Right lobe of liver (tissue), 6 donors: ENCODE measurements at regions not wholly inside any gene's neighbourhood (a gene's known extent, or its start where the extent isn't known, plus 50 kb on each side); places are given as distances from the start of the nearest gene placed in this dataset.

ENCODE experiments used
- ATAC-seq, 4 donors: fragments of 200-7000 bp; cut with Tn5 transposase; one replicate each; pipeline ENCODE4 v1.9.1; 2020; ENCODE audit warnings: mild to moderate bottlenecking in 4 of 4, moderate library complexity in 4 of 4
- DNase-seq, 3 donors: peaks; one replicate each; pipeline ENCODE4 v3.0.0-alpha.2; 2020
- H3K27ac ChIP-seq, 3 donors: fragments of 200-600 bp; one replicate each; pipeline ENCODE4 v1.8.0; 2022
- H3K27me3 ChIP-seq, 2 donors: fragments of 200-600 bp; one replicate each; pipeline ENCODE4 v1.8.0; 2022
- H3K36me3 ChIP-seq, 4 donors: fragments of 200-600 bp; sonication (generic) in 1 of 4; one replicate each; pipeline versions ENCODE4 v1.5.1 to v1.8.0; 2017 to 2022; ENCODE audit warnings: control low read depth in 1 of 4
- H3K4me1 ChIP-seq, 4 donors: fragments of 200-600 bp; sonication (generic) in 1 of 4; one replicate each; pipeline versions ENCODE4 v1.5.1 to v1.8.0; 2017 to 2022; ENCODE audit warnings: control low read depth in 1 of 4
- H3K4me3 ChIP-seq, 3 donors: fragments of 200-600 bp; one replicate each; pipeline ENCODE4 v1.8.0; 2022
- H3K9me3 ChIP-seq, 4 donors: fragments of 200-600 bp; sonication (generic) in 1 of 4; one replicate each; pipeline versions ENCODE4 v1.5.1 to v1.8.0; 2017 to 2022; ENCODE audit warnings: control low read depth in 1 of 4
- CTCF ChIP-seq, 4 donors: fragments of 200-600 bp in 3 of 4; fragments of 450-650 bp in 1 of 4; IDR thresholded peaks; one replicate each; pipeline versions ENCODE4 v1.5.1 to v1.8.0; 2016 to 2022; ENCODE audit warnings: antibody characterized with exemption in 4 of 4, mild to moderate bottlenecking in 2 of 4
- POLR2A ChIP-seq: fragments of 450-650 bp; IDR thresholded peaks from one replicate; pipeline ENCODE4 v1.6.1; 2017; ENCODE audit warnings: antibody characterized with exemption, mild to moderate bottlenecking
- WGBS: methylation state at CpG from one replicate; pipeline ENCODE4 v1.1.6; 2018; ENCODE audit warnings: low coverage, low lambda C conversion rate; ENCODE audit not compliant: insufficient coverage; ENCODE audit errors: missing lambda C conversion rate; 5-methylcytosine and 5-hydroxymethylcytosine counted together
- intact Hi-C, 2 donors: fragments of 100-400 bp; cut with DNase I; formaldehyde crosslinking; loops; one replicate each; pipeline versions ENCODE4 v1.11.2 to v1.14.1; 2022
- donor health status: DM: no; HTN: yes; CAD: no.
- donor health status: DM: no; HTN: no; CAD: no.
- donor health status: DM: no; HTN: no; CAD: no.
- donor health status: DM: no; HTN: yes; CAD: no.
- donor health status: DM: no; HTN: yes; CAD: no.

GRCh38 chr4:24256066-24256465 lies 328.3 kb downstream of the DHX15 start:
- WGBS: 80% methylated on average over 4 of the region's 4 CpGs
- no peak for ATAC-seq

GRCh38 chr4:24252121-24252520 lies 332.2 kb downstream of the DHX15 start:
- Histone ChIP-seq H3K9me3 (no peaks in the 10 kb centered on the region), H3K4me1 (no peaks in the 10 kb centered on the region), H3K27ac (no peak overlapping the region), H3K4me3 (no peak overlapping the region), H3K36me3 (no peaks in the 10 kb centered on the region), H3K27me3 (no peaks in the 10 kb centered on the region)
- 65% methylated on average over 2 of the region's 2 CpGs for WGBS
- TF ChIP-seq POLR2A (no peak), CTCF (IDR thresholded peaks at IDR 0.05) (no peak)
- intact Hi-C loops: no loop called here
- DNase-seq: no peak
- no peak for ATAC-seq

More at GRCh38 chr4:24256066-24256465, 328.3 kb downstream of the DHX15 start:
- Histone ChIP-seq H3K36me3 (no peaks in the 10 kb centered on the region), H3K4me3 (no peak overlapping the region), H3K27me3 (no peaks in the 10 kb centered on the region), H3K9me3 (no peaks in the 10 kb centered on the region), H3K4me1 (no peaks in the 10 kb centered on the region), H3K27ac (no peak overlapping the region)
- TF ChIP-seq CTCF (IDR thresholded peaks at IDR 0.05) (no peak), POLR2A (no peak)
- intact Hi-C loops: no loop called here
- no peak for DNase-seq

- no peak overlapping the region for H3K4me3 ChIP-seq
- no peak overlapping the region for H3K27ac ChIP-seq
- H3K27me3 ChIP-seq: no peaks in the 10 kb centered on the region
- no peak for TF ChIP-seq POLR2A
- TF ChIP-seq CTCF (IDR thresholded peaks at IDR 0.05): no peak
- H3K9me3 ChIP-seq: no peaks in the 10 kb centered on the region
- DNase-seq (no peak), ATAC-seq (no peak)
- intact Hi-C loops: no loop called here
- H3K36me3 ChIP-seq: no peaks in the 10 kb centered on the region
- no peaks in the 10 kb centered on the region for H3K4me1 ChIP-seq
- WGBS: 58% methylated on average over 2 of the region's 2 CpGs
Observed at GRCh38 chr4:24251589-24251988, 332.8 kb downstream of the DHX15 start.

GRCh38 chr4:24249972-24250371 lies 334.4 kb downstream of the DHX15 start:
- no peak for ATAC-seq

More at GRCh38 chr4:24249972-24250371, 334.4 kb downstream of the DHX15 start:
- DNase-seq: no peak
- H3K9me3 ChIP-seq: no peaks in the 10 kb centered on the region
- TF ChIP-seq CTCF (IDR thresholded peaks at IDR 0.05) (no peak), POLR2A (no peak)
- intact Hi-C loops: no loop called here
- H3K4me3 ChIP-seq: no peak overlapping the region
- H3K36me3 ChIP-seq: no peaks in the 10 kb centered on the region
- H3K27me3 ChIP-seq: no peaks in the 10 kb centered on the region
- WGBS: 77% methylated on average over 2 of the region's 5 CpGs
- no peak overlapping the region for H3K27ac ChIP-seq
- no peaks in the 10 kb centered on the region for H3K4me1 ChIP-seq
